AG04450 (cell line): ENCODE measurements at regions not wholly inside any gene's neighbourhood (a gene's known extent, or its start where the extent isn't known, plus 50 kb on each side); places are given as distances from the start of the nearest gene placed in this dataset.

Experiments
- CTCF ChIA-PET: fragments of 300-600, 350-600 bp; formaldehyde crosslinking; extraction: SDS; loops from one replicate; lab custom pipeline; 2022; ENCODE audit warnings: antibody characterized with exemption, inconsistent platforms; lab: Charles Lee
- POLR2A ChIA-PET: fragments of 350-600 bp; formaldehyde crosslinking; extraction: SDS; loops from one replicate; lab custom pipeline; 2021; ENCODE audit warnings: antibody characterized with exemption, inconsistent platforms; lab: Yijun Ruan, JAX
- DNase-seq: peaks from one replicate; pipeline ENCODE4 v3.0.0-alpha.2; 2011; ENCODE audit warnings: low read depth, low spot score
- H3K27ac ChIP-seq: one replicate; pipeline ENCODE4 v1.5.1; 2012; ENCODE audit warnings: low read depth, low read length, control low read depth
- H3K27me3 ChIP-seq: one replicate; pipeline ENCODE4 v1.6.0; 2012; ENCODE audit warnings: low read length; ENCODE audit not compliant: control insufficient read depth, insufficient read depth
- H3K4me3 ChIP-seq: 2 replicates; pipeline ENCODE4 v1.5.1; 2011; ENCODE audit warnings: mild to moderate bottlenecking, low read depth, low read length, control low read depth
- H3K9me3 ChIP-seq: 2 replicates; pipeline ENCODE4 v1.5.1; 2012; ENCODE audit warnings: low read length; ENCODE audit not compliant: control insufficient read depth, insufficient read depth
- TF ChIP-seq, protein P1 (sequence below): IDR thresholded peaks from 2 replicates; pipeline ENCODE4 v1.5.1; 2011; ENCODE audit warnings: low read depth, low read length, control low read depth, inconsistent platforms

- POLR2A ChIA-PET: no interaction called here
- DNase-seq: no peak
- Histone ChIP-seq H3K27me3 (no peaks in the 10 kb centered on the region), H3K4me3 (no peak overlapping the region), H3K9me3 (no peaks in the 10 kb centered on the region), H3K27ac (no peak overlapping the region)
- CTCF ChIA-PET: no interaction called here
- TF ChIP-seq, protein P1, sequence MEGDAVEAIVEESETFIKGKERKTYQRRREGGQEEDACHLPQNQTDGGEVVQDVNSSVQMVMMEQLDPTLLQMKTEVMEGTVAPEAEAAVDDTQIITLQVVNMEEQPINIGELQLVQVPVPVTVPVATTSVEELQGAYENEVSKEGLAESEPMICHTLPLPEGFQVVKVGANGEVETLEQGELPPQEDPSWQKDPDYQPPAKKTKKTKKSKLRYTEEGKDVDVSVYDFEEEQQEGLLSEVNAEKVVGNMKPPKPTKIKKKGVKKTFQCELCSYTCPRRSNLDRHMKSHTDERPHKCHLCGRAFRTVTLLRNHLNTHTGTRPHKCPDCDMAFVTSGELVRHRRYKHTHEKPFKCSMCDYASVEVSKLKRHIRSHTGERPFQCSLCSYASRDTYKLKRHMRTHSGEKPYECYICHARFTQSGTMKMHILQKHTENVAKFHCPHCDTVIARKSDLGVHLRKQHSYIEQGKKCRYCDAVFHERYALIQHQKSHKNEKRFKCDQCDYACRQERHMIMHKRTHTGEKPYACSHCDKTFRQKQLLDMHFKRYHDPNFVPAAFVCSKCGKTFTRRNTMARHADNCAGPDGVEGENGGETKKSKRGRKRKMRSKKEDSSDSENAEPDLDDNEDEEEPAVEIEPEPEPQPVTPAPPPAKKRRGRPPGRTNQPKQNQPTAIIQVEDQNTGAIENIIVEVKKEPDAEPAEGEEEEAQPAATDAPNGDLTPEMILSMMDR: no peak
These were observed 672.8 kb downstream of the PTPRC start for GRCh38 chr1:199311478-199312262.

GRCh38 chr1:199312626-199313025 lies 673.8 kb downstream of the PTPRC start:
- TF ChIP-seq, protein P1: no peak
- DNase-seq: no peak
- CTCF ChIA-PET: no interaction called here
- Histone ChIP-seq H3K9me3 (no peaks in the 10 kb centered on the region), H3K27ac (no peak overlapping the region), H3K4me3 (no peak overlapping the region), H3K27me3 (no peaks in the 10 kb centered on the region)
- POLR2A ChIA-PET: no interaction called here

- ChIA-PET POLR2A (no interaction called here), CTCF (no interaction called here)
- TF ChIP-seq, protein P1: no peak
- H3K27ac ChIP-seq: no peak overlapping the region
- no peaks in the 10 kb centered on the region for H3K27me3 ChIP-seq
- DNase-seq: no peak
- no peak overlapping the region for H3K4me3 ChIP-seq
- no peaks in the 10 kb centered on the region for H3K9me3 ChIP-seq
These were observed 674.6 kb downstream of the PTPRC start for GRCh38 chr1:199313444-199313843.

DNA sequence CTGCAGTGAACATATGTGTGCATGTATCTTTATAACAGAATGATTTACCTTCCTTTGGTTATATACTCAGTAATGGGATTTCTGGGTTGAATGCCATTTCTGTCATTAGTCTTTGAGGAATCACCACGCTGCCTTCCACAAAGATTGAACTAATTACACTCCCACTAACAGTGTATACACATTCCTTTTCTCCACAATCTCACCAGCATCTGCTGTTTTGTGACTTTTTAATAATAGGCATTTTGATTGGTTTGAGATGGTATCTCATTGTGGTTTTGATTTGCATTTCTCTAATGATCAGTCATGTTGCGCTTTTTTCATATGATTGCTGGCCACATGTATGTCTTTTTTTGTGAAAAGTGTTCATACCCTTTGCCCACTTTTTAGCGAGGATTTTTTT lies 680.5 kb downstream of the PTPRC start:
- H3K9me3 ChIP-seq: no peaks in the 10 kb centered on the region
- ChIA-PET CTCF (no interaction called here), POLR2A (no interaction called here)
- H3K27me3 ChIP-seq: no peaks in the 10 kb centered on the region
- H3K27ac ChIP-seq: no peak overlapping the region
- TF ChIP-seq, protein P1: no peak
- no peak for DNase-seq
- H3K4me3 ChIP-seq: no peak overlapping the region

GRCh38 chr1:199322278-199322677 lies 683.4 kb downstream of the PTPRC start:
- H3K27ac ChIP-seq: no peak overlapping the region
- no peak for DNase-seq
- H3K4me3 ChIP-seq: no peak overlapping the region
- TF ChIP-seq, protein P1: no peak
- POLR2A ChIA-PET: no interaction called here
- H3K27me3 ChIP-seq: no peaks in the 10 kb centered on the region
- no peaks in the 10 kb centered on the region for H3K9me3 ChIP-seq
- CTCF ChIA-PET: no interaction called here
